RWPE2 (cell line): ENCODE measurements at regions not wholly inside any gene's neighbourhood (a gene's known extent, or its start where the extent isn't known, plus 50 kb on each side); places are given as distances from the start of the nearest gene placed in this dataset.

Experiments used
- ATAC-seq: fragments of 200-7000 bp; cut with Tn5 transposase; 3 replicates; pipeline ENCODE4 v1.9.1; 2021; ENCODE audit warnings: low read depth
- DNase-seq: peaks from one replicate; pipeline ENCODE4 v3.0.0-alpha.2; 2020; ENCODE audit warnings: low spot score
- H3K27ac ChIP-seq: fragments of 450-650 bp; 2 replicates; pipeline ENCODE4 v1.5.1; 2017; ENCODE audit warnings: mild to moderate bottlenecking; ENCODE audit not compliant: poor library complexity, severe bottlenecking
- H3K27me3 ChIP-seq: fragments of 250-450 bp; sonication (Bioruptor Pico); 2 replicates; pipeline ENCODE4 v1.5.1; 2021; ENCODE audit warnings: mild to moderate bottlenecking, moderate library complexity; ENCODE audit not compliant: insufficient read depth, poor library complexity, severe bottlenecking
- H3K36me3 ChIP-seq: fragments of 250-450 bp; sonication (Bioruptor Pico); 2 replicates; pipeline ENCODE4 v1.5.1; 2020; ENCODE audit warnings: low read depth, mild to moderate bottlenecking, moderate library complexity
- H3K4me1 ChIP-seq: fragments of 250-450 bp; sonication (Bioruptor Pico); 2 replicates; pipeline ENCODE4 v1.5.1; 2021; ENCODE audit warnings: mild to moderate bottlenecking, moderate library complexity; ENCODE audit not compliant: insufficient read depth, poor library complexity, severe bottlenecking
- H3K4me3 ChIP-seq: fragments of 250-450 bp; sonication (Bioruptor Pico); 2 replicates; pipeline ENCODE4 v1.5.1; 2021; ENCODE audit warnings: mild to moderate bottlenecking, moderate library complexity; ENCODE audit not compliant: severe bottlenecking
- H3K9me3 ChIP-seq: fragments of 250-450 bp; sonication (Bioruptor Pico); 2 replicates; pipeline ENCODE4 v1.5.1; 2021; ENCODE audit warnings: mild to moderate bottlenecking, moderate library complexity; ENCODE audit not compliant: severe bottlenecking
- TF ChIP-seq, protein P1 (sequence below): fragments of 450-650 bp; IDR thresholded peaks from one replicate; pipeline ENCODE4 v1.5.1; 2017; ENCODE audit warnings: mild to moderate bottlenecking, moderate library complexity; ENCODE audit not compliant: poor library complexity, severe bottlenecking

DNA sequence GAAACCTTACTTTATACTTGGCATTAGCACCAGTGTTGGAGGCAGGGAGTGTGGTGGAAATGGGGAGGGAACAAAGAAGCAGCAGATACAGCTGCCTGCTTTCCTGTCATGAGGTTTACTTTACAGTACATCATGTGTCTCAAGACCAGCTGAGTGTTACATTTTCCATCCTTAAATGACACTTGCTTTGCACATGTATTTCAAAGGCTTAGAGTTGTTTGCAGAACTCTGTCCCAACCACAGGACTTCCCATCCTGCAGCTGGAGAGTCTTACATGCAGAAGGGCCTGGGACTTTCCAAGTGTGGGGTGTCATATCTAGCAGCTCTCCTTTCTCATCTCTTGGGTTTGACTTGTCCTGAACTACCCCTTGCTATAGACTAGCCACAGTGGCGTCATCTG lies 395.9 kb downstream of the DHX35 start:
- no peak overlapping the region for H3K27ac ChIP-seq
- no peak overlapping the region for H3K4me3 ChIP-seq
- no peaks in the 10 kb centered on the region for H3K36me3 ChIP-seq
- peaks cover 3% of the 10 kb centered on the region for H3K27me3 ChIP-seq
- TF ChIP-seq, protein P1, sequence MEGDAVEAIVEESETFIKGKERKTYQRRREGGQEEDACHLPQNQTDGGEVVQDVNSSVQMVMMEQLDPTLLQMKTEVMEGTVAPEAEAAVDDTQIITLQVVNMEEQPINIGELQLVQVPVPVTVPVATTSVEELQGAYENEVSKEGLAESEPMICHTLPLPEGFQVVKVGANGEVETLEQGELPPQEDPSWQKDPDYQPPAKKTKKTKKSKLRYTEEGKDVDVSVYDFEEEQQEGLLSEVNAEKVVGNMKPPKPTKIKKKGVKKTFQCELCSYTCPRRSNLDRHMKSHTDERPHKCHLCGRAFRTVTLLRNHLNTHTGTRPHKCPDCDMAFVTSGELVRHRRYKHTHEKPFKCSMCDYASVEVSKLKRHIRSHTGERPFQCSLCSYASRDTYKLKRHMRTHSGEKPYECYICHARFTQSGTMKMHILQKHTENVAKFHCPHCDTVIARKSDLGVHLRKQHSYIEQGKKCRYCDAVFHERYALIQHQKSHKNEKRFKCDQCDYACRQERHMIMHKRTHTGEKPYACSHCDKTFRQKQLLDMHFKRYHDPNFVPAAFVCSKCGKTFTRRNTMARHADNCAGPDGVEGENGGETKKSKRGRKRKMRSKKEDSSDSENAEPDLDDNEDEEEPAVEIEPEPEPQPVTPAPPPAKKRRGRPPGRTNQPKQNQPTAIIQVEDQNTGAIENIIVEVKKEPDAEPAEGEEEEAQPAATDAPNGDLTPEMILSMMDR: no peak
- H3K4me1 ChIP-seq: no peaks in the 10 kb centered on the region
- DNase-seq: no peak
- H3K9me3 ChIP-seq: peaks cover 4% of the 10 kb centered on the region
- peak; percentile 21; the same call in 1 of the 3 replicates for ATAC-seq

DNA sequence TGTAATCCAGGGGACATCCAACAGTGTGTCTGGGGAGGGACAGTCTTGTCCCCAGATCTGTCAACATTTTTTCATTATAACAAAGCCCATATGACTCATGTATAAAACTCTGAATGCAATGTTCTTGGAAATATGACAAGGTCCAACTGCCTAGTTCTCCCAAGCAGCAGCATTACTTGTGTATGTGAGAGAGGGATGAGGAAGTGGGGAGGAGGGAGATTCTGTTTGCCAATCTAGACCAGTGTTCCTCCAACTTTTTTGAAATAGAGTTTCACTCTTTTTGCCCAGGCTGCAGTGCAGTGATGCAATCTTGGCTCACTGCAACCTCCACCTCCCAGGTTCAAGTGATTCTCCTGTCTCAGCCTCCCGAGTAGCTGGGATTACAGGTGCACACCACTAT lies 394.8 kb downstream of the DHX35 start:
- Histone ChIP-seq H3K9me3 (peaks cover 4% of the 10 kb centered on the region), H3K27me3 (peaks cover 3% of the 10 kb centered on the region), H3K4me1 (no peaks in the 10 kb centered on the region), H3K4me3 (no peak overlapping the region), H3K27ac (no peak overlapping the region), H3K36me3 (no peaks in the 10 kb centered on the region)
- TF ChIP-seq, protein P1: no peak
- DNase-seq (no peak), ATAC-seq (no peak)

DNA sequence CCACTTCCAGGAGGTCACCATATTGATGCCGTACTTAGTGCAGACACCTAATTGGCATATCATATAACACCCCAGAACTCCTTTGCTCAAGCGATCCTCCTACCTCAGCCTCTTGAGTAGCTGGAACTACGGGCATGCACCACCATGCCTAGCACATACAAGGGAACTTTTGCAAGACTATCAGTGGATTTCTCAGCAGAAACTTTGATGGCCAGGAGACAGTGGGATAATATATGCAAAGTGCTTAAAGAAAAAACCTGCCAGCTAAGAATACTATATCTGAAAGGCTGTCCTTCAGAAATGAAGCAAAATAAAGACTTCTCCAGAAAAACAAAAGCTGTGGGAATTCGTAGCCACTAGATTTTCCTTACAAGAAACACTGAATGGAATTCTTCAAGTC lies 387.1 kb downstream of the DHX35 start:
- Histone ChIP-seq H3K27me3 (peaks cover 9% of the 10 kb centered on the region), H3K4me3 (no peak overlapping the region), H3K9me3 (peaks cover 29% of the 10 kb centered on the region), H3K27ac (no peak overlapping the region), H3K36me3 (no peaks in the 10 kb centered on the region), H3K4me1 (no peaks in the 10 kb centered on the region)
- ATAC-seq (no peak), DNase-seq (no peak)
- TF ChIP-seq, protein P1: no peak

DNA sequence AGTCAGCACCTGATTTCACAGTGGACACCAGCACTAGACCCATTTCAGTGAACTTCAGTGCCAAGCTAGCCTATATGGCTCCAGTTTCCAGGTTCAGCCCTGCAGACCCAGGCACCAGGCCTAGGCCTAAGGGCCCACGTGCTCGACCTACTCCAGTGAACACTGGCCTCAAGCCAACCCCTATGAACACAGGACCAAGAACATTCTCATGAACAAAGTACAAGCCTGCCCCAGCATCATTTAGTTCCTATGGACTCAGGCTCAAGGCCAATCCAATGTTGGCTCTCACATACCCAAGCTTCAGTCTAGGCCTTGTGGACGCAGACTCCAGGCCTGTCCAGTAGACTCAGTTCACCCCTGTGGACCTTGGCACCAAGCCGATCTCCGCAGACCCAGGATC lies 385.5 kb downstream of the DHX35 start:
- no peaks in the 10 kb centered on the region for H3K36me3 ChIP-seq
- no peak for ATAC-seq
- H3K4me3 ChIP-seq: no peak overlapping the region
- no peak overlapping the region for H3K27ac ChIP-seq
- peaks cover 9% of the 10 kb centered on the region for H3K27me3 ChIP-seq
- no peaks in the 10 kb centered on the region for H3K4me1 ChIP-seq
- DNase-seq: no peak
- peaks cover 29% of the 10 kb centered on the region for H3K9me3 ChIP-seq
- TF ChIP-seq, protein P1: no peak

DNA sequence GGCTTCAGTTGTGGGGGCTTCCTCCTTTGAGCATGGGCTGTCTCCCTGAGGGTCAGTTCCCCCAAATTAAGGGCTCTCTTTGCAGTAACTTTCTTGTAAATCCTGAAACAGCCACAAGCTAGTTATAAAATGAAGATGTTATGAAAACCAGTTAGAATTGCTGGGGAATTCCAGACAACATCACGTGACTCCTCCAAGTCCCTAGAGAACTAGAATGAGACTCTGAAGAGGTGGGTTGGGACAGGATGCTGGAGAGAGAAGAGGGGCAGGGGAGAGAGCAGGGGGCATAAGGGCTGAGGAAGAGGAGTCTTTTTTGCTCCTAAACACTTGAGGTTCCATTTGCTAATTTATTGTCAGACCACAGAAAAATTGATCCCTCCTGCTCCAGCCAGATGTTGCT lies 380.3 kb downstream of the DHX35 start:
- no peak for ATAC-seq
- H3K4me3 ChIP-seq: no peak overlapping the region
- TF ChIP-seq, protein P1: no peak
- H3K27me3 ChIP-seq: peaks cover 9% of the 10 kb centered on the region
- H3K9me3 ChIP-seq: peaks cover 10% of the 10 kb centered on the region
- DNase-seq: no peak
- no peak overlapping the region for H3K27ac ChIP-seq
- no peaks in the 10 kb centered on the region for H3K4me1 ChIP-seq
- no peaks in the 10 kb centered on the region for H3K36me3 ChIP-seq
